Cerebellar nuclear complex (tissue), 1 donor: ENCODE measurements at regions not wholly inside any gene's neighbourhood (a gene's known extent, or its start where the extent isn't known, plus 50 kb on each side); places are given as distances from the start of the nearest gene placed in this dataset.
"Not testable (repeated sequence)": the region's sequence is repeated elsewhere in the genome, so short reads cannot be mapped to it uniquely, and the experiment has no call there.

Experiments
- DNase-seq, 2 experiments: peaks; one replicate each; lab custom pipeline; 2025; lab: John Stamatoyannopoulos, UW

GRCh38 chr13:60689571-60689970 lies 292.6 kb downstream of the TDRD3 start:
- no peak for DNase-seq

GRCh38 chr13:60689076-60689475 lies 292.1 kb downstream of the TDRD3 start:
- DNase-seq: no peak

- no peak for DNase-seq
Measured at GRCh38 chr13:60679928-60680694, 283.1 kb downstream of the TDRD3 start.

- no peak for DNase-seq
Measured at GRCh38 chr13:60679131-60679530, 282.1 kb downstream of the TDRD3 start.

- DNase-seq: no peak
Measured at GRCh38 chr13:60671386-60671785, 274.4 kb downstream of the TDRD3 start.

- DNase-seq: no peak
Measured at GRCh38 chr13:60663788-60664187, 266.8 kb downstream of the TDRD3 start.

- DNase-seq: no peak
Measured at GRCh38 chr13:60662595-60662994, 265.6 kb downstream of the TDRD3 start.

GRCh38 chr13:60661521-60661920 lies 264.5 kb downstream of the TDRD3 start:
- no peak for DNase-seq

GRCh38 chr13:60657586-60657985 lies 260.6 kb downstream of the TDRD3 start:
- DNase-seq: not testable (repeated sequence)

GRCh38 chr13:60655256-60655655 lies 258.2 kb downstream of the TDRD3 start:
- DNase-seq: no peak

- no peak for DNase-seq
Measured at GRCh38 chr13:60654415-60654814, 257.4 kb downstream of the TDRD3 start.

- DNase-seq: no peak
Measured at GRCh38 chr13:60647547-60647946, 250.5 kb downstream of the TDRD3 start.

- no peak for DNase-seq
Measured at GRCh38 chr13:60646620-60647019, 249.6 kb downstream of the TDRD3 start.

GRCh38 chr13:60645676-60646075 lies 248.7 kb downstream of the TDRD3 start:
- DNase-seq: no peak

- DNase-seq: no peak
Measured at GRCh38 chr13:60642552-60642951, 245.5 kb downstream of the TDRD3 start.

- no peak for DNase-seq
Measured at GRCh38 chr13:60629158-60629557, 232.1 kb downstream of the TDRD3 start.

- DNase-seq: no peak
Measured at GRCh38 chr13:60627071-60627686, 230.2 kb downstream of the TDRD3 start.
